Duodenal mucosa (tissue), 2 donors: ENCODE measurements at regions not wholly inside any gene's neighbourhood (a gene's known extent, or its start where the extent isn't known, plus 50 kb on each side); places are given as distances from the start of the nearest gene placed in this dataset.
"Not testable (repeated sequence)": the region's sequence is repeated elsewhere in the genome, so short reads cannot be mapped to it uniquely, and the experiment has no call there.

Experiments
- H3K27ac ChIP-seq: one replicate; pipeline ENCODE4 v1.7.0; 2013; ENCODE audit warnings: low read depth, low read length
- H3K27me3 ChIP-seq, 2 donors: one replicate each; pipeline ENCODE4 v1.7.0; 2013; ENCODE audit warnings: low read length in 2 of 2, control low read depth in 1 of 2; ENCODE audit not compliant: insufficient read depth in 2 of 2, control insufficient read depth in 1 of 2
- H3K36me3 ChIP-seq, 2 donors: one replicate each; pipeline ENCODE4 v1.7.0; 2013; ENCODE audit warnings: low read length in 2 of 2, control low read depth in 1 of 2; ENCODE audit not compliant: insufficient read depth in 2 of 2, control insufficient read depth in 1 of 2
- H3K4me1 ChIP-seq, 2 donors: one replicate each; pipeline ENCODE4 v1.7.0; 2013; ENCODE audit warnings: low read length in 2 of 2, control low read depth in 1 of 2; ENCODE audit not compliant: insufficient read depth in 2 of 2, control insufficient read depth in 1 of 2
- H3K4me3 ChIP-seq, 2 donors: one replicate each; pipeline ENCODE4 v1.7.0; 2013; ENCODE audit warnings: low read length in 2 of 2, low read depth in 1 of 2
- H3K9ac ChIP-seq, 2 donors: one replicate each; pipeline ENCODE4 v1.7.0; 2013; ENCODE audit warnings: low read length in 2 of 2, low read depth in 1 of 2
- H3K9me3 ChIP-seq, 2 donors: one replicate each; pipeline ENCODE4 v1.7.0; 2013; ENCODE audit warnings: low read length in 2 of 2, control low read depth in 1 of 2; ENCODE audit not compliant: control insufficient read depth in 1 of 2

DNA sequence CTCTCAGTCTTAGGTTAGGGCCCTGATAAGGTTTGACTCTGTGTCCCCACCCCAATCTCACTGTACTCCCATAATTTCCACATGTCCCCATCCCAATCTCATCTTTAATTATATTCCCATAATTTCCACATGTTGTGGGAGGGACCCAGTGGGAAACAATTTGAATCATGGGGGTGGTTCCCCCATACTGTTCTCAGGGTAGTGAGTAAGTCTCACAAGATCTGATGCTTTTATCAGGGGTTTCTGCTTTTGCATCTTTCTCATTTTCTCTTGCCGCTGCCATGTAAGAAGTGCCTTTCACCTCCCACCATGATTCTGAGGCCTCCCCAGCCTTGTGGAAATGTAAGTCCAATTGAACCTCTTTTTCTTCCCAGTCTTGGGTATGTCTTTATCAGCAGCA is 91.2 kb downstream of the TMCO5A start:
- H3K9me3 ChIP-seq, H3K27ac ChIP-seq, H3K4me1 ChIP-seq, H3K9ac ChIP-seq, H3K4me3 ChIP-seq, H3K27me3 ChIP-seq, H3K36me3 ChIP-seq: not testable (repeated sequence)

DNA sequence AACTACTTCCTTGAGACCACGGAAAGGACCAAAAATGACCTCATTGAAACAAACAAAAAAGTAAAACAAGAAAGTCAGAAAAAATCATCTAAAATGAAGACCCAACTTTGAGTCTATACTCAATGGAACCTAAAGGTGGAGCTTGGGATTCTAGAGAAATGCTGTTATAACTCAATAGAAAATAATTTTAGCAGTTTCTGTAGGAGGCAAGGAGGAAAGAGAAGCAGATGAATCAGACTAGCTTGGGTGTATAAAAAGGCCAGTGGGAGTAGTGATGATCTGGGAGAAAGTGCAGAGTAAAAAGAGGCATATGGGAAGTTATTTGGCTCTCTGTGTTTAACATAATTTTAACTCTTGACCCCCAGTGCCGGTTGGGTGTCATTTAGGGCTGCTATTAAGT is 94.4 kb downstream of the TMCO5A start:
- H3K36me3 ChIP-seq, result no peaks in the 10 kb centered on the region
- no peaks in the 10 kb centered on the region for H3K27me3 ChIP-seq
- no peaks in the 10 kb centered on the region for H3K9me3 ChIP-seq
- H3K9ac ChIP-seq, result no peak overlapping the region
- H3K27ac ChIP-seq, result no peak overlapping the region
- no peak overlapping the region for H3K4me3 ChIP-seq
- no peaks in the 10 kb centered on the region for H3K4me1 ChIP-seq

DNA sequence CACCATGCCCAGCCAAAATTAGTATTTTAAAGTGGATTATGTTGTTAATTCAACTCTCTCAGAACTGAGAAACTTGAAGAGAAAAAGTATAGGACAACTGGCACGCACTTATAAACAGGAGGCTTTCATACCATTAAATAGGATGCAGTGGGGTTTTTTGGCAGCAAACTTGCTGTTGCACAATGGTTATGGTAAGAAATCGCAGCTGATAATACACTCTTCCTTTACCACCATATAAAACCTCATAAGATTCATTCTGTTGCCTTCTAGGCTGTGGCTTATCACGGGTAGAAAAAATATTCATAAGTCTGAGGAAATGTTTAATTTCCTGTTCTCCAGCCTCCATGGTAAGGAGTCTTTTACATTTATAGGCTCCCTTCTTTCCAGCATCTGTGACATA is 95.3 kb downstream of the TMCO5A start:
- H3K36me3 ChIP-seq, result no peaks in the 10 kb centered on the region

DNA sequence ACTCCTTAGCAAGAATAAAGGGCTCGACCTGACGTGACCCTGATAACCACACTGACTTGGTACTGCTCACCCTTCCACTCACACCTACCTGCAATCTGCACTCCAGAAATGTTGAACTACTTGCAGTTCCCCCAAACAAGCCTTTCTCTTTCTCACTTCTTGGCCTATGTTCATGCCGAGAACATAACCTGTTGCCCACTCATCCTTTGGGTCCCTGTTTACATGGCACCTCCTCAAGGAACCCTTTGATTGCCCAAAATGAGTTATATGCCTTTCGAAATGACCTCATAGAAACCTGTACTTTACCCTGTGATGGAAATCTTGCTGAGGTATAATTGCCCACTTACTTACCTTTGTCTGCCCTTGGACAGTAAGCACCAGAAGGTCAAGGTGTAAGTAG is 96.2 kb downstream of the TMCO5A start:
- no peaks in the 10 kb centered on the region for H3K9me3 ChIP-seq
- H3K36me3 ChIP-seq, result no peaks in the 10 kb centered on the region
- H3K4me1 ChIP-seq, result no peaks in the 10 kb centered on the region
- no peak overlapping the region for H3K9ac ChIP-seq
- H3K27ac ChIP-seq, result no peak overlapping the region
- H3K4me3 ChIP-seq, result no peak overlapping the region
- no peaks in the 10 kb centered on the region for H3K27me3 ChIP-seq

More for the DNA sequence above, 95.3 kb downstream of the TMCO5A start:
- H3K27ac ChIP-seq, result no peak overlapping the region
- no peaks in the 10 kb centered on the region for H3K27me3 ChIP-seq
- H3K4me1 ChIP-seq, result no peaks in the 10 kb centered on the region
- no peaks in the 10 kb centered on the region for H3K9me3 ChIP-seq
- H3K4me3 ChIP-seq, result no peak overlapping the region
- H3K9ac ChIP-seq, result no peak overlapping the region

DNA sequence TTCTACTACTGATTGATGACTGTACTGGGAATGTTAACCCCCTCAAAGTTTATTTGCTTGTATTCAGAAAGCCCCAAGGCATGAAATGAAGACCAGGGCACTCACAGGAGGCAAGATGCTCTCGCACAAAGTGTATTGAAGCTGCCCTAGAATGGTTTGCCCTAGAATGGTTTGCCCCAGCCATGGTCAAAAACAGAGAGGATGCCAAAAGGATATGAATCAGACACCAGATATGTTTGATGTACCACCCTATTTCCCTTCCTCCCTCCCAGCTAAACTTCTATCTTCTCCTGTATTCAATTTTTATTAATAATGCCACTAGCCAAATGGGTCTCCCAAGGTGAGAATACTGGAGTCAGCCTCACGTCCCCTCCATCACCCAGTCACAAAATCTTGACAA is 101.3 kb downstream of the TMCO5A start:
- Histone ChIP-seq H3K27me3 (no peaks in the 10 kb centered on the region), H3K27ac (no peak overlapping the region), H3K9ac (no peak overlapping the region), H3K4me3 (no peak overlapping the region), H3K9me3 (no peaks in the 10 kb centered on the region), H3K4me1 (no peaks in the 10 kb centered on the region), H3K36me3 (no peaks in the 10 kb centered on the region)

DNA sequence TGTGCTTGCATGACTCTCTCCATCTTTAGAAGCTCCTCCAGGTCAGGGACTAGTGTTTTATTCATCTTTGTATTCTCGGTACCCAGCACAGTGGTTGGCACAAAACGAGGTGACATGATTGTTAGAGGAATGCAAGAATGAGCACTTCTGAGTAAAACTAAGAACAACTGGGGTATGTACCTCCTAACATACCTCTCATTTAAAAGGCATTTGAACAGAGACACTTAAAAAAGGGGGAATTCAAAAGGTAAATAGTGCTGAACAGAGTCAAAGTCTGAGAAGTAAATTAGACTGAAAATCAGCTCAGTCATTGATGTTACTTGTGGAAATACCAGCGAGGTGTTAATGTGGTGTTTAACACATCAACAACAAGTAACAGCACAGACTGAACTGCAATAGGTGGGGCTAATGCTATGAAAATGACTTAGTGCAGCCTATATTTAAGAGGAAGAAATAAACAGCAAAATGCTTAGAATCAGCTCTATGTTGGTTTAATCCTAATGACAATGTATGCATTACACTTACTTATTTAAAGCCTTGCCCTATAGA is 102.4 kb downstream of the TMCO5A start:
- H3K9me3 ChIP-seq, result no peaks in the 10 kb centered on the region
- H3K36me3 ChIP-seq, result no peaks in the 10 kb centered on the region
- H3K27me3 ChIP-seq, result no peaks in the 10 kb centered on the region
- peaks cover 0 to 4% of the 10 kb centered on the region in 2 donors for H3K4me1 ChIP-seq
- H3K27ac ChIP-seq, result no peak overlapping the region
- H3K4me3 ChIP-seq, result no peak overlapping the region
- H3K9ac ChIP-seq, result no peak overlapping the region

DNA sequence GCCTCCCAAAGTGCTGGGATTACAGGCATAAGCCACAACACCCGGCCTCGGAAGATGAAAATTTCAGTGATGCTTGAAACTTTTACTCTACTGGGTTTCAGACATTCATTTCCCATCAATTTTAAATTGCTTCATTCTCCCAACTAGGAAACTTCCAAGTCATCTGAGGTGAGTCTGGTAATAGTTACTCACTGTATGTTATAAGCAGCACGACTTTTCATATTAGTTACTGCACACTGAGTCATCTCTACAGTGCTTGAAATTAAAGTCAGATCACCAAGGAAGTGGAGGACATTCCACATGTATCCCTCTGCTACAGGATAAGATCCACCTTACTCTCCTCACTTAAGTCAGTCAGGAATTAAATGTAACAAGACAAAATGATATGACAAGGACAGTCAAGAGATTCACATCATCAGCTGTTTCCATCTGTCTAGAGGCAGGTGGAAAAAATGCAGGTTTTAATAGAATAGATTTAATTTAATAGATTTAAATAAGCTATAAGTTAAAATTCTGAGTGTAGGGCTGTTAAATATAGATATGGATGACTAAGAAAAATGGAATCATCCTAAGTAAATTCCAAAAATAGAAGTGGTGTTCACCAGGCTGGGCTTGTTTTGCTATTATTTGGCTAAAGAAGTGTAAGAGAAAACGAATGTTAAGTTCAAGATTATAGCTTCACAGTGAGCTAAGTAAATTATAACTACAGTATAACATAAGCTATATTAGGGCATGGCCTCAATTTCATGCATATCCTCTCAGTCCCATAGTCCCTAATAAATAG is 104.4 kb downstream of the TMCO5A start:
- H3K4me1 ChIP-seq, result peaks cover 0 to 4% of the 10 kb centered on the region in 2 donors
- no peak overlapping the region for H3K27ac ChIP-seq
- H3K4me3 ChIP-seq, result no peak overlapping the region
- no peaks in the 10 kb centered on the region for H3K9me3 ChIP-seq
- H3K27me3 ChIP-seq, result no peaks in the 10 kb centered on the region
- H3K36me3 ChIP-seq, result no peaks in the 10 kb centered on the region
- no peak overlapping the region for H3K9ac ChIP-seq

DNA sequence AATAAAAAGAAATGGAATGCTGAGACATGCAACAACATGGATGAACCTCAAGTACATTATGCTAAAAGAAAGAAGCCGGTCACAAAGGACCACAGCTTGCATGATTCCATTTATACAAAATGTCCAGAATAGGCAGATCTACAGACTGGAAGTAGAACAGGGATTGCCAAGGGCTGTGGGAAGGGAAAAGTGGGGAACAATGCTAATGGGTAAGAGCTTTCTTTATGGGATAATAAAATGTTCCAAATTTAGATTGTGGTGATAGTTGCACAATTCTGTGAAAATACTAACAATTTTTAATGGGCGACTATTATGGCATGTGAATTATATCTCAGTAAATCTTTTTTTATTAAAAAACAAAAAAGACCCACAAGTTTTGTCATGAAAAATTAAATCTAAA is 106.2 kb downstream of the TMCO5A start:
- Histone ChIP-seq H3K27me3 (no peaks in the 10 kb centered on the region), H3K4me3 (no peak overlapping the region), H3K9ac (no peak overlapping the region), H3K9me3 (no peaks in the 10 kb centered on the region), H3K27ac (no peak overlapping the region), H3K36me3 (no peaks in the 10 kb centered on the region), H3K4me1 (peaks cover 0 to 4% of the 10 kb centered on the region in 2 donors)

DNA sequence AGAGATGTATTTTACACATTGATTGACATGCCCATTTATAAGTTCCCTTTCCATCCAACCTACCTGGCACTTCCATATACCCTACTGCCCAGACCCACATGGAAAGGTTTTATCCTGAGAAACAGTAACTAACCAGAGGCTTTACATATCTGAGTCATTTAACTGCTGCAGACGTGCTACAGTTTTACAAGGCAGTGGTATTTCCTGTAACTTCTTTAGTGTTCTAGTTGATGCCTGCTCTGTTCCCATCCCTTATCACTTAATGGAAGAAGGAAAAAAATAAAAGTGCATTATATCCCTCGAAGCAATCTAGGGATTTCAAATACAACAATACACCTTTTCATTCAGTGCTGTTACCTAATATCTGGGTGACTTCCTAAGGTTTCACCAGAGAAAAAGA is 107.1 kb downstream of the TMCO5A start:
- Histone ChIP-seq H3K27me3 (no peaks in the 10 kb centered on the region), H3K4me3 (no peak overlapping the region), H3K4me1 (peaks cover 0 to 4% of the 10 kb centered on the region in 2 donors), H3K36me3 (no peaks in the 10 kb centered on the region), H3K9ac (no peak overlapping the region), H3K9me3 (no peaks in the 10 kb centered on the region), H3K27ac (no peak overlapping the region)

DNA sequence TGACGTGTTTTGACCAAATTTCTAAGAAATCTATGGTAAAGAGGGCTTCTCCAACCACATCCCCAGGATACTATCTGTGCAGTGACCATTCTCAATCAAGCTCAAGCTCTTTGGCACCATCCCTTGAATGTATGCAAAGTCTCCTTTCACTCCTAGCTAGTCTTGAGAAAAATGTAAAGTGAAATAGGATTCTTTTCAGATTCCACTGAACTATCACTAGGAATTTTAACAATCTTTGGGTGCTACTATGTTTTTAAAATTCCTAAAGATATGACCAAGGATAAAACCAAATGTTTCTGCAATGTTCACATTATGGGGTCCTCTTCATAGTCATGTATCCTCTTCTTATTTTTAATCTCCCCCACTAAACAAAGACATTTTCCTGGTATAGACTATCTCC is 107.8 kb downstream of the TMCO5A start:
- H3K36me3 ChIP-seq, result no peaks in the 10 kb centered on the region
- peaks cover 0 to 4% of the 10 kb centered on the region in 2 donors for H3K4me1 ChIP-seq
- H3K4me3 ChIP-seq, result no peak overlapping the region
- H3K27me3 ChIP-seq, result no peaks in the 10 kb centered on the region
- no peak overlapping the region for H3K27ac ChIP-seq
- no peak overlapping the region for H3K9ac ChIP-seq
- H3K9me3 ChIP-seq, result no peaks in the 10 kb centered on the region
